Erythroblast (primary cell): ENCODE measurements at regions not wholly inside any gene's neighbourhood (a gene's known extent, or its start where the extent isn't known, plus 50 kb on each side); places are given as distances from the start of the nearest gene placed in this dataset.

ENCODE experiments used
- GATA1 ChIP-seq: IDR thresholded peaks from 2 replicates; pipeline ENCODE4 v1.6.1; 2011; ENCODE audit warnings: low read depth, mild to moderate bottlenecking, control low read depth, low read length, moderate library complexity
- POLR2A ChIP-seq: IDR thresholded peaks from 2 replicates; pipeline ENCODE4 v1.6.1; 2011; ENCODE audit warnings: mild to moderate bottlenecking, low read length

- TF ChIP-seq POLR2A (no peak), GATA1 (no peak)
Measured at GRCh38 chr3:29011966-29012365, 268.9 kb upstream of the RBMS3 start.
